Adrenal gland (tissue), 5 donors: ENCODE measurements at regions not wholly inside any gene's neighbourhood (a gene's known extent, or its start where the extent isn't known, plus 50 kb on each side); places are given as distances from the start of the nearest gene placed in this dataset.

Experiments used
- CTCF ChIP-seq, 6 experiments: fragments of 450-650 bp in 4 of 6; fragments of 200-600 bp in 2 of 6; sonication (generic) in 1 of 6; IDR thresholded peaks; 1 replicate in 5 of 6; 2 replicates in 1 of 6; pipeline versions ENCODE4 v1.5.1 to v1.8.0; 2016 to 2021; ENCODE audit warnings: antibody characterized with exemption in 6 of 6, mild to moderate bottlenecking in 2 of 6, moderate library complexity in 1 of 6
- POLR2A ChIP-seq, 2 donors: fragments of 450-650 bp; IDR thresholded peaks; one replicate each; pipeline ENCODE4 v1.6.1; 2017; ENCODE audit warnings: antibody characterized with exemption in 2 of 2, mild to moderate bottlenecking in 2 of 2, moderate library complexity in 1 of 2
- donor health status: DM: no; HTN: no; CAD: no.

DNA sequence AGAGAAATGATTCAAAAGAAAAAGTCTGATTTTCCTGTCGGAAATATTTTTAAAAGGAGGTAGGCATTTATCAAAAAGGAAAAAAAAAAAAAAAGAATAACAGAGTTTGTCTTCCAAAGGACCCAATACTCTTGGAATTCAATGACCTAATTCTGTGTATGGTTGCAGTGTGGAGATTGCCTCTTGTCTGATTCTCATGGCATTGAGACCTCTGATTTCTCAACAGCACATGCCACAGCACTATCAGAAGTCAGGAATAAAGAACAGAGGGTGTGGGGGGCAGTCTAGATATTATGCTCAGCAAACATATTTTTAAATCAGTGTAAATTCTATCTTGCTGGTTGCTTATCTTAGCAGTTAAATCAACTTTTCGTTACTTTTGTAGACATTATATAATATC is 81.3 kb upstream of the SOX9 start:
- TF ChIP-seq CTCF (IDR thresholded peaks at IDR 0.05) (no peak), POLR2A (IDR thresholded peaks at IDR 0.05) (no peak)
